Calu3 (cell line): ENCODE measurements at regions not wholly inside any gene's neighbourhood (a gene's known extent, or its start where the extent isn't known, plus 50 kb on each side); places are given as distances from the start of the nearest gene placed in this dataset.
"Not testable (repeated sequence)": the region's sequence is repeated elsewhere in the genome, so short reads cannot be mapped to it uniquely, and the experiment has no call there.

Experiments used
- BruUV-seq: library from RNA; stranded (reverse); fragments of 400-500 nt; replicated peaks from 2 replicates; lab custom pipeline; 2021; lab: Mats Ljungman, UMichigan
- CTCF ChIA-PET: fragments of 300-600 bp; sonication (Branson Sonifier 250); formaldehyde crosslinking; loops from one replicate; lab custom pipeline; 2022; ENCODE audit warnings: antibody characterized with exemption; lab: Charles Lee
- DNase-seq: peaks from one replicate; pipeline ENCODE4 v3.0.0; 2022
- H3K27ac Mint-ChIP-seq: one replicate; pipeline ENCODE4 v1.8.0; 2022; ENCODE audit warnings: mixed read lengths; ENCODE audit not compliant: unreplicated experiment
- H3K27me3 Mint-ChIP-seq: one replicate; pipeline ENCODE4 v1.8.0; 2022; ENCODE audit warnings: mixed read lengths; ENCODE audit not compliant: unreplicated experiment
- H3K36me3 Mint-ChIP-seq: one replicate; pipeline ENCODE4 v1.8.0; 2022; ENCODE audit warnings: mild to moderate bottlenecking, moderate library complexity, mixed read lengths; ENCODE audit not compliant: insufficient read depth, unreplicated experiment
- H3K4me1 Mint-ChIP-seq: one replicate; pipeline ENCODE4 v1.8.0; 2022; ENCODE audit warnings: mild to moderate bottlenecking, low read depth, mixed read lengths; ENCODE audit not compliant: unreplicated experiment
- H3K4me3 Mint-ChIP-seq: one replicate; pipeline ENCODE4 v1.8.0; 2022; ENCODE audit warnings: mild to moderate bottlenecking, low read depth, moderate library complexity, mixed read lengths; ENCODE audit not compliant: unreplicated experiment
- H3K9me3 Mint-ChIP-seq: one replicate; pipeline ENCODE4 v1.8.0; 2022; ENCODE audit warnings: low read depth, mixed read lengths; ENCODE audit not compliant: unreplicated experiment
- CTCF ChIP-seq: fragments of 200-600 bp; IDR thresholded peaks from one replicate; pipeline ENCODE4 v1.8.0; 2022; ENCODE audit warnings: antibody characterized with exemption; ENCODE audit not compliant: unreplicated experiment
- intact Hi-C: fragments of 100-400 bp; cut with micrococcal nuclease; formaldehyde crosslinking; loops from one replicate; pipeline ENCODE4 v1.10.0; 2022; ENCODE audit not compliant: unreplicated experiment

- H3K9me3 Mint-ChIP-seq = no peaks in the 10 kb centered on the region
- H3K36me3 Mint-ChIP-seq = no peaks in the 10 kb centered on the region
- H3K4me1 Mint-ChIP-seq = peaks cover 9% of the 10 kb centered on the region
- H3K27me3 Mint-ChIP-seq = no peaks in the 10 kb centered on the region
- no peak for TF ChIP-seq CTCF
- DNase-seq = no peak
- CTCF ChIA-PET = interaction anchor here (0.6 kb wide), 1 partner anchor 31 kb away, joined by 3 read pairs; no protein-coding TSS in a partner anchor
- BruUV-seq = no TSS peak
- intact Hi-C loops = no loop called here
- H3K27ac Mint-ChIP-seq = no peak overlapping the region
- no peak overlapping the region for H3K4me3 Mint-ChIP-seq
These were observed 145.8 kb upstream of the NUDT4 start for GRCh38 chr12:93231938-93232337.

DNA sequence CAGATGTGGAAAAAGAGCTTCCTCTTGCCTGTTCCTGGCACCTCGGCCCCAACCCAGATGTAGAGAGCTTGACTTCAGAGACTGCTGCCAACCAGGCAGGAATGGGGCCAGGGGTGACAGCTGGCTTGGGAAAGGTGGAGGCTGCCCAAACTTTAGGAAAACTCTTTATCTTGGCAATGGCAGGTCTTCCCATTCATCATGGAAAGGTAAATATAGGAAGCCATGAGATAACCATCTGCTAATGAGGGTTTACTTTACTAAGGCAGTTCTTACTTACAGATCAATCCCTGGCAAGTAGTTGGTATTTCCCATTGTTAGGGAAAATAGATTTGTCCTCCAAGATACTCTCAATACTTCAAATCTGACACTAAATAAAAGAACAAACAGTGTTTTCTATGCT is 143.1 kb upstream of the NUDT4 start:
- H3K36me3 Mint-ChIP-seq = no peaks in the 10 kb centered on the region
- H3K9me3 Mint-ChIP-seq = peaks cover 2% of the 10 kb centered on the region
- DNase-seq = no peak
- intact Hi-C loops = loop anchor here (1.0 kb wide), 1 partner anchor 10 kb away; no protein-coding TSS in a partner anchor
- no peak for TF ChIP-seq CTCF
- CTCF ChIA-PET = interaction anchor here (0.5 kb wide), 1 partner anchor 278 kb away, joined by 3 read pairs; no protein-coding TSS in a partner anchor
- BruUV-seq = no TSS peak
- no peaks in the 10 kb centered on the region for H3K27me3 Mint-ChIP-seq
- no peak overlapping the region for H3K4me3 Mint-ChIP-seq
- H3K27ac Mint-ChIP-seq = no peak overlapping the region
- peaks cover 7% of the 10 kb centered on the region for H3K4me1 Mint-ChIP-seq

DNA sequence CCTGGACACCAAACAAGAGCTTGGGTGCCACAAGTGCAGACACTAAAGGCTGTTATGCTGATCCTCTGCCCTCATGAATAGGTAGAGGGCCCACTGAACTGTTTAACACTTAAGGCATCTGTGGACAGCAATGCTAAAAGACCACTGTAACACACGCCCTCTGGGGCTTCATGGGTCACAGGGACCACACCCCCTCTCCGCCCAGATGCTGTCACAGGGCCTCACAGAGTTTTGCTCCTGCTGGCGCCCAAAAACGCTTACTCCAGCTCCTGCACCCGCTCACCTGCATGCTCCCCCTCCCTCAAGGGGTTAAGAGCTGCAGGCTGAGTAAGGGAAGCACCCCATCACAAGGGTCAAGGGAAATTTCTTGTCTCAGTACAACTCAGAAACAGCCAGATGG is 141.8 kb upstream of the NUDT4 start:
- Mint-ChIP-seq H3K9me3 (peaks cover 4% of the 10 kb centered on the region), H3K4me1 (no peaks in the 10 kb centered on the region), H3K36me3 (no peaks in the 10 kb centered on the region), H3K4me3 (no peak overlapping the region), H3K27ac (no peak overlapping the region), H3K27me3 (no peaks in the 10 kb centered on the region)
- intact Hi-C loops = no loop called here
- CTCF ChIA-PET = no interaction called here
- BruUV-seq = no TSS peak
- TF ChIP-seq CTCF = no peak
- no peak for DNase-seq

DNA sequence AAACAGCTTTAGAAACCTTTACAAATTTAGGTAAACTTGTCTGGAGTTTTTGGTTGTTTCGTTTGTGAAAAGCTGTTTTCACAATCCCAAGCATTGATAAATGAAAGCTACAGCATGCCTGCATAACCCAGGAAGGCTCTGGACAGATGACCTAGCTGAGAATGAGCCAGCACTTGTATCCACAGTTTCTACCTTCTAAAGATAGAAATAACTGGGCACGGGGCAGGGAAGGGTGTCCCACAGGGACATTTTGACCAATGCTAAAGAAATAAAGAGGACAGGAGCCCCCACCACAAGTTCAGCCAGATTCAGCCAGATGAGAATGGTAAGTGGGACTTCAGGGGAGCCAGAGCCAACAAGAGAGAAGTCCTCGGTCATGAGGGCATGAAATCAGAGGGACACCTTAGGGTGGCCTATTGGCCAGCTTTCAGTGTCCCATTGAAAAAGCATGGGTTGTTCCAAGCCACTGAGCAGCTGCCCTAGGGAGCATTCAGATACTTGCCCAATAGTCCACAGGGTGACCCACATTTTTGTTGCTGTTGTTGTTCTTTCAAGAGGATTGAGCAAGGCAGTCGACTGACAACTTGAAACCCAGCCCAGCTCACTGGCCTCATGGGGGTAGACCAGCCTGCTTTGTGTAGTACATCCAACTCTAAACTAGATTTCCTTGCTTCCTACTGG is 140.3 kb upstream of the NUDT4 start:
- no peaks in the 10 kb centered on the region for H3K27me3 Mint-ChIP-seq
- H3K9me3 Mint-ChIP-seq = peaks cover 4% of the 10 kb centered on the region
- CTCF ChIA-PET = no interaction called here
- intact Hi-C loops = no loop called here
- no TSS peak for BruUV-seq
- no peaks in the 10 kb centered on the region for H3K36me3 Mint-ChIP-seq
- H3K27ac Mint-ChIP-seq = no peak overlapping the region
- no peaks in the 10 kb centered on the region for H3K4me1 Mint-ChIP-seq
- TF ChIP-seq CTCF = no peak
- DNase-seq = no peak
- no peak overlapping the region for H3K4me3 Mint-ChIP-seq

- CTCF ChIA-PET, H3K9me3 Mint-ChIP-seq, intact Hi-C loops, H3K36me3 Mint-ChIP-seq, BruUV-seq, H3K27me3 Mint-ChIP-seq, DNase-seq, H3K4me3 Mint-ChIP-seq, H3K4me1 Mint-ChIP-seq, H3K27ac Mint-ChIP-seq: not testable (repeated sequence)
These were observed 139.0 kb upstream of the NUDT4 start for GRCh38 chr12:93238512-93239262.

DNA sequence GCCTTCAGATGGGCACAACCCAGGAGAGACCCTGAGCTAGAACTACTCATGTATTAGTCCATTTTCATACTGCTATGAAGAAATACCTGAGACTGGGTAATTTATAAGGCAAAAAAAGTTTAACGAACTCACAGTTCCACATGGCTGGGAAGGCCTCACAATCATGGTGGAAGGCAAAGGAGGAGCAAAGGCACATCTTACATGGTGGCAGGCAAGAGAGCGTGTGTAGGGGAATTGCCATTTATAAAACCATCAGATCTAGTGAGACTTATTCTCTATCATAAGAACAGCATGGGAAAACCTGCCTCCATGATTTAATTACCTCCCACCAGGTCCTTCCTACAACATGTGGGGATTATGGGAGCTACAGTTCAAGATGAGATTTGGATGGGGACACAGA is 137.9 kb upstream of the NUDT4 start:
- intact Hi-C loops, H3K4me3 Mint-ChIP-seq, DNase-seq, CTCF ChIA-PET, BruUV-seq, H3K27ac Mint-ChIP-seq, H3K36me3 Mint-ChIP-seq, H3K9me3 Mint-ChIP-seq, H3K27me3 Mint-ChIP-seq: not testable (repeated sequence)
- H3K4me1 Mint-ChIP-seq = peaks cover 18% of the 10 kb centered on the region
